ENCODE measurements at regions not wholly inside any gene's neighbourhood (a gene's known extent, or its start where the extent isn't known, plus 50 kb on each side); places are given as distances from the start of the nearest gene placed in this dataset.

DNA sequence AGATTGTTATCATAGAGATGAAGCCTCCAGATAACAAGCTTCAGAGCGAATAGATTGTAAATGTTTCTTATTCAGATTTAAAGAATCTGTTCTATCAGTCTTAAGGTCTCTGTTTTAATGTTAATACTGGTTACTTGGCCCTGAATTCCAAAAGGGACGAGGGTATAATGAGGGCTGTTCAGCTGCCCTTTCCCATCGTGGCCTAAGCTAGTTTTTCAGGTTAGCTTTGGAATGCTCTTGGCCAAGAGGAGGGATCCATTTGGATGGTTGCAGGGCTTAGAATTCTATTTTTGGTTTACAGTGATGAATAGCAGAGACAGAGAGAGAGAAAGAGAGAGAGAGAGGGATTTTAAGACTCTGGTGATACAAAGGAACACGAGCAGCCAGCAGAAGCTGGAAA is 62.8 kb upstream of the UFL1 start:
- Histone ChIP-seq H3K27ac (ENCODE audit: low read length) (no peak overlapping the region), H3K4me3 (ENCODE audit: low read length) (no peak overlapping the region), H3K4me1 (ENCODE audit: control insufficient read depth, insufficient read depth, low read length) (no peaks in the 10 kb centered on the region), H3K27me3 (ENCODE audit: control insufficient read depth, insufficient read depth, low read length) (no peaks in the 10 kb centered on the region), H3K9me3 (replicated peaks; ENCODE audit: control insufficient read depth, low read depth, low read length) (no peaks in the 10 kb centered on the region), H3K36me3 (ENCODE audit: control insufficient read depth, insufficient read depth, low read length) (no peaks in the 10 kb centered on the region)
- 45% methylated on average over 3 of the region's 4 CpGs for WGBS (ENCODE audit: insufficient coverage)
- DNase-seq, result no peak

DNA sequence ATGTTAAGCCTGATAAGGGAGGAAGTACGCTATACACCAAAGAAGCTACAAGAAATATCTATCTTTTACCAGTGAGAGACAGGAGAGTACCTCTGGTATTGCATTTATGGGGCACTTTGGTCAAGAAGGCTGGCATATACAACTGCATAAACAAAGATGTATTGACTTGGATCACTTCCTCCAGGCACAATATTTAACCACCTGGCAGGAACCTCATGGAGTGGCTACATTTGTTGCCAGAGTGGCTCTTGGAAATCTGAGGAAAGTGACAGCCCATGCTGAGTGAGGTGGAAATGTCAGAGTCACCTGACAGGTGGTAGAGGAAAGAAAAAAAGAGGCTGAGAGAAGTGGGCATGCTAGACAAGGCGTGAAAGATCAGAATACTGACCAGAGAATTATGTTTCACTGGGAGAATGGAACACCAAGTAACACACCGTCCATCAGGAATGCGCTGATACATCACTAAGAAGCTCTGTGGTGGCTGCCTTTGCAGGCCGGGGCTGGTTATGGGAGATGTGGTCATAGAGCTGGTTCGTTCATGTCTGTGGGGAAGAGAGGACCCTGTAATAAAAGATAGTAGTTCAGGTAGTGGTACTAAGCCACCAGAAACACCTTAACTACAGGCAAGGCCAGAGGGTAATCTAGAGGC is 61.4 kb upstream of the UFL1 start:
- 78% methylated on average over 3 of the region's 6 CpGs for WGBS (ENCODE audit: insufficient coverage)

DNA sequence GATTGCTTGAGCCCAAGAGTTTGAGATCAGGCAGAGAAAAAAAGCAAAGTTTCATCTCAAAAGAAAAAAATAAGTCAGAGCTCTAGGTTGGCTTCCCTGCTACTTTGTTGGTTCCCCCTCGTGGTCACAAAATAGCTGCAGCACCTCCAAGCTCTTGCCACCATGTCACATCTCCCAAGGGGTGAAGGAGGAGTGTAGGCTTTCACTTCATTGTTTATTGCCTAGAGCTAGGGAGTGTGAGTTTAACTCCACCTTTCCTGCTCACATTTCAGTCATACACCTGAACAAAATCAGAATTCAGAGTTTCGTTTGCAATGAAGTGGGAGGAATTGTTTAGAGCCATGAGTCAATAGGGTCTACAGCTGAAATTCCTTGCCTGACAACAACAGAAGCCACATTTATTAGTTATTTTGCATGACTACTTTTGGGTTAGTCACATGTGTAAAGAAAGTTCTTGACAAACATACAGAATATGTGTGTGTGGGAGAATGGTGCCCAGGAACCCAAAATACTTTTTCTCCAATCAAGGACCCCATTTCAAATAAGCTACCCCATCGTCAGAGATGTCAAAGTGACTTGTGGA is 56.2 kb upstream of the UFL1 start:
- no CpG with 5 or more reads among the region's 3 CpGs for WGBS (ENCODE audit: insufficient coverage)

More for the DNA sequence above, 61.4 kb upstream of the UFL1 start:
- Histone ChIP-seq H3K27me3 (ENCODE audit: control insufficient read depth, insufficient read depth, low read length) (no peaks in the 10 kb centered on the region), H3K9me3 (replicated peaks; ENCODE audit: control insufficient read depth, low read depth, low read length) (no peaks in the 10 kb centered on the region), H3K36me3 (ENCODE audit: control insufficient read depth, insufficient read depth, low read length) (no peaks in the 10 kb centered on the region), H3K27ac (ENCODE audit: low read length) (no peak overlapping the region), H3K4me1 (ENCODE audit: control insufficient read depth, insufficient read depth, low read length) (no peaks in the 10 kb centered on the region), H3K4me3 (ENCODE audit: low read length) (no peak overlapping the region)
- DNase-seq, result no peak

DNA sequence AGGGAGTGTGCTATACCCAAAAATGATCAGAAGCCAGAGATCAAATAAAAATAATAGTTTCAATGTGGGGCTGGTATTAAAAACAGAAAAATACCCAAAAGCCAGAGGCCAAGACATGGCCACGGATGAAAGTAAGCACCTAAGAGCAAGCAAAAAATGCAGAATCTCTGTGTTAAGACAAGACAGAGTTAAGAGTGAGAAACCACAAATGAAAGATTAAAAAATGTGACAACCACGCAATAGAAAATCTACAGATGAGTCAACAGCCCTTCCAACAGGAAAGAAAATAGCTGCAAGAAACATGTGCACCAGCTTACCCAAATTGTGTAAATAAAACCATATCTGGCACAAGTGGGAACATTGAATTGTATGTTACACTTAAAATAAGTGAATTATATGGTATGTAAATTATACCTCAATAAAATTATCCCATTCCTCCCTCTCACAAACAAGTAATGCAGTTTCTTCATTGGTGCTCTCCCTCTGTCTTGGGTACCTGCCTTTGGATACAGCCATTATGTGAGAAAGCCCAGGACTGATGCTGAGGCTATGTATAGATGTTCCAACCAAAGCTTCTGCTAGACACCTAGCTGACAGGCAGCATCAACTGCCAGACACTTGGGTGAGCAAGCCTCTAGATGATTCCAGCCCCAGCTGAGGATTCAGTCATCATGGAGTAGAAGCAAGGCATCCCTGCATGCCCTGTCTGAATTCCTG is 55.3 kb upstream of the UFL1 start:
- no peak for DNase-seq
- WGBS (ENCODE audit: insufficient coverage), result 60% methylated on average over 1 of the region's 2 CpGs

More for the DNA sequence above, 56.2 kb upstream of the UFL1 start:
- no peak for DNase-seq
- H3K4me1 ChIP-seq (ENCODE audit: control insufficient read depth, insufficient read depth, low read length), result no peaks in the 10 kb centered on the region
- H3K9me3 ChIP-seq (replicated peaks; ENCODE audit: control insufficient read depth, low read depth, low read length), result no peaks in the 10 kb centered on the region
- H3K36me3 ChIP-seq (ENCODE audit: control insufficient read depth, insufficient read depth, low read length), result no peaks in the 10 kb centered on the region
- H3K27ac ChIP-seq (ENCODE audit: low read length), result no peak overlapping the region
- no peaks in the 10 kb centered on the region for H3K27me3 ChIP-seq (ENCODE audit: control insufficient read depth, insufficient read depth, low read length)
- no peak overlapping the region for H3K4me3 ChIP-seq (ENCODE audit: low read length)

DNA sequence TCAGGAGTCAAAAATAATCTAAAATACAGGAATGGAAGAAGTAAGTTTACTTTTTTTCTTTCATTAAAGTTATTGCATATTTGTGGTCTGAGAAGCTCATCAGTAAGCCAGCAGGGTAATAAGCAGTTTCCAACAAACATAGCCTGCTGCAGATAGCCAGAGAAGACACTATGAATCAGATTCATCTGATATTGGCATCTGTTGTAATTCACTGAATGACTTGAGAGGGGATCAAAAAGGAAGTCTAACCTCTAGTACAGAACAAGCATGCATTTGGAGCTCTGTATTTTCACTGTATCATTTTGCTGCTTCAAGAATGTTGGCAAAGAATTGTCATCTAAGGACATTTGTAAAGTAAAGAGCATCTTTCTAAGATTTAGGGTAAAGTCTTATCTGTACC is 53.8 kb upstream of the UFL1 start:
- no peaks in the 10 kb centered on the region for H3K36me3 ChIP-seq (ENCODE audit: control insufficient read depth, insufficient read depth, low read length)
- no peaks in the 10 kb centered on the region for H3K9me3 ChIP-seq (replicated peaks; ENCODE audit: control insufficient read depth, low read depth, low read length)
- H3K4me3 ChIP-seq (ENCODE audit: low read length), result no peak overlapping the region
- no peak for DNase-seq
- no peaks in the 10 kb centered on the region for H3K4me1 ChIP-seq (ENCODE audit: control insufficient read depth, insufficient read depth, low read length)
- no peak overlapping the region for H3K27ac ChIP-seq (ENCODE audit: low read length)
- no peaks in the 10 kb centered on the region for H3K27me3 ChIP-seq (ENCODE audit: control insufficient read depth, insufficient read depth, low read length)

More for the DNA sequence above, 55.3 kb upstream of the UFL1 start:
- Histone ChIP-seq H3K36me3 (ENCODE audit: control insufficient read depth, insufficient read depth, low read length) (no peaks in the 10 kb centered on the region), H3K27me3 (ENCODE audit: control insufficient read depth, insufficient read depth, low read length) (no peaks in the 10 kb centered on the region), H3K9me3 (replicated peaks; ENCODE audit: control insufficient read depth, low read depth, low read length) (no peaks in the 10 kb centered on the region), H3K4me3 (ENCODE audit: low read length) (no peak overlapping the region), H3K27ac (ENCODE audit: low read length) (no peak overlapping the region), H3K4me1 (ENCODE audit: control insufficient read depth, insufficient read depth, low read length) (no peaks in the 10 kb centered on the region)

DNA sequence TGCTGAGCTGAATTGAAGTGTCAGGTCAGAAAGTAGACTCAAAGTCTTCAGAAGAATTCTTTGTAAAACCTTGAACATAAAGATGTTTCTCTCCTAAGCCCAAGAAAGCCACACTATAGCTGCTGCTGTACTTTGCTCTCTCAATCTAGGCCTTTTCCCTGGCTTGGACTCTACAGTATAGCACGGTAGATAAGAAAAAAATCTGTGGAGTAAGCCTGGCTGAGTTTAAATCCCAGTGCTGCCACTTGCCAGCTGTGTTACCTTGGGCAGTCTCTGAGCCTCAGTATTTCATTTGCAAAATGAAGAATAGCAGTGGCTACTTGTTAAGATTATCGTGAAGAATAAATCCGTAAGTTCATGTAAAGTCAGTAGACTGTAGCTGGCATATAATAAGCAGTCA is 53.3 kb upstream of the UFL1 start:
- DNase-seq, result no peak
- no peaks in the 10 kb centered on the region for H3K36me3 ChIP-seq (ENCODE audit: control insufficient read depth, insufficient read depth, low read length)
- H3K27me3 ChIP-seq (ENCODE audit: control insufficient read depth, insufficient read depth, low read length), result no peaks in the 10 kb centered on the region
- WGBS (ENCODE audit: insufficient coverage), result 65% methylated on average over 3 of the region's 3 CpGs
- H3K9me3 ChIP-seq (replicated peaks; ENCODE audit: control insufficient read depth, low read depth, low read length), result no peaks in the 10 kb centered on the region
- H3K4me1 ChIP-seq (ENCODE audit: control insufficient read depth, insufficient read depth, low read length), result no peaks in the 10 kb centered on the region
- no peak overlapping the region for H3K4me3 ChIP-seq (ENCODE audit: low read length)
- no peak overlapping the region for H3K27ac ChIP-seq (ENCODE audit: low read length)

DNA sequence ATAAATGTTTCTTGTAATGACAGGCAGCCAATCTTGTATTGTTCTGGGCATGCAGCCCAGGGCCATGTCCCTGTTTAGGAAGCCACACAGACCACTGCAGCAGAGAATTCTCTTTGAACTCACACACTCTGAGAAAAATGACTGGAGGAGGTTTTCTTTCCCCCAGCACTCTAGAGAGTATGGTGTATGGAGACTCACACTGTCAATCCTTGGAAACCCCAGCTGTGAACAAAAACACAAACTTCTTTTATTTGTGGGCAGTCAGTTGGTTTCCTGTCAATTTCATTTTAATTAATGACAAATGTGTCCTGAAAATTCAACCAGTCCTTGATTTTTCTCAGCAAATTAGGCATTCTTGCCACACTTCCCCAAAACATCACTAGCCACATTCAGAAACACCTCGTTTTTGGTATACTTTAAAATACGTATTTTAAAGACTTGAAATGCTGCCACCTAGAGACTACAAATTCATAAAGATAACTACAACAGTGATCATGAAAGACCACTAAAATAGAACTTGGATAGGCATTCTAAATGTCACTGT is 52.9 kb upstream of the UFL1 start:
- Histone ChIP-seq H3K9me3 (replicated peaks; ENCODE audit: control insufficient read depth, low read depth, low read length) (no peaks in the 10 kb centered on the region), H3K4me3 (ENCODE audit: low read length) (no peak overlapping the region), H3K27ac (ENCODE audit: low read length) (no peak overlapping the region), H3K27me3 (ENCODE audit: control insufficient read depth, insufficient read depth, low read length) (no peaks in the 10 kb centered on the region), H3K36me3 (ENCODE audit: control insufficient read depth, insufficient read depth, low read length) (no peaks in the 10 kb centered on the region), H3K4me1 (ENCODE audit: control insufficient read depth, insufficient read depth, low read length) (no peaks in the 10 kb centered on the region)
- peak; percentile 29 for DNase-seq
- WGBS (ENCODE audit: insufficient coverage), result no CpG with 5 or more reads among the region's 2 CpGs

DNA sequence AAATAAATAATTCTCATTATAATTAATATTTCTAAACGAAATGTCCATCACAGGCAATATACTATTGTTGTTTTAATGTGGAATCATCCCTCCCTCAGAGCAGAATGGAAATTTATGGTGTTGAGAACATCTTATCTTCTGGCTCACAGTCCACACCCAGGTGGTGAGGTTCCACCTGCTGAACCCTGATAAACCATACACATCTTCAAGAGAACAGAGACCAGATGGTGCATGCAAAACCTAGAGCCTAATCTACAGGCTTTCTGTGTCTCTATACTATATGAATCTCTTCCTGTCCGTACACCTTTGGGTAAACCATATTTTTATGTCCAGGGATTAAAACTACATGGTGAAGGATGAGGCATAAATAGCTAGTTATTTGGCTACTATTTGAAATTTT is 52.3 kb upstream of the UFL1 start:
- no peaks in the 10 kb centered on the region for H3K9me3 ChIP-seq (replicated peaks; ENCODE audit: control insufficient read depth, low read depth, low read length)
- no CpG with 5 or more reads among the region's 2 CpGs for WGBS (ENCODE audit: insufficient coverage)

DNA sequence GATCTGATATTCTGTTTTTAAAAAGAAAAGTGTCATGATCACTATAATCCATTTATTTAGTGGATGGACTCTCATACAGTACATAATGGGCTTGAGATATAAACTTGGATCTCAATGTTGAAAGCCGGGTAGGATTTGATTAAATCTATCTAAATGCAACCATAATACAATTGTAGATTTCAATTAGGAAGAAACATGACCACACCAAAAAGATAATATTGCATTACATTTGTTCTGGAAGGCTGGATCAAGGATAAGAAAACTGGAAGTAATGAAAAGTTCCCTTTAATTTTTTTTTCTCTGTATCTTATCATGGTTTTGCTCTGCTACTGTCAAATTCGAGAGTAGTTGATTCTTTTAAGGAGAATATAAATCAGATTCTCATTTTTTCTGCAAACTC is 51.3 kb upstream of the UFL1 start:
- WGBS (ENCODE audit: insufficient coverage), result no CpG with 5 or more reads among the region's 2 CpGs
- no peaks in the 10 kb centered on the region for H3K36me3 ChIP-seq (ENCODE audit: control insufficient read depth, insufficient read depth, low read length)
- H3K9me3 ChIP-seq (replicated peaks; ENCODE audit: control insufficient read depth, low read depth, low read length), result no peaks in the 10 kb centered on the region

More for the DNA sequence above, 52.3 kb upstream of the UFL1 start:
- no peak for DNase-seq
- no peaks in the 10 kb centered on the region for H3K4me1 ChIP-seq (ENCODE audit: control insufficient read depth, insufficient read depth, low read length)
- no peaks in the 10 kb centered on the region for H3K27me3 ChIP-seq (ENCODE audit: control insufficient read depth, insufficient read depth, low read length)
- no peak overlapping the region for H3K27ac ChIP-seq (ENCODE audit: low read length)
- H3K36me3 ChIP-seq (ENCODE audit: control insufficient read depth, insufficient read depth, low read length), result no peaks in the 10 kb centered on the region
- no peak overlapping the region for H3K4me3 ChIP-seq (ENCODE audit: low read length)

More for the DNA sequence above, 51.3 kb upstream of the UFL1 start:
- no peaks in the 10 kb centered on the region for H3K4me1 ChIP-seq (ENCODE audit: control insufficient read depth, insufficient read depth, low read length)
- H3K27me3 ChIP-seq (ENCODE audit: control insufficient read depth, insufficient read depth, low read length), result no peaks in the 10 kb centered on the region
- no peak overlapping the region for H3K27ac ChIP-seq (ENCODE audit: low read length)
- DNase-seq, result no peak
- H3K4me3 ChIP-seq (ENCODE audit: low read length), result no peak overlapping the region

Data from muscle of leg (tissue), 3 donors.